ENCODE measurements at regions not wholly inside any gene's neighbourhood (a gene's known extent, or its start where the extent isn't known, plus 50 kb on each side); places are given as distances from the start of the nearest gene placed in this dataset.
"Not testable (repeated sequence)": the region's sequence is repeated elsewhere in the genome, so short reads cannot be mapped to it uniquely, and the experiment has no call there.

GRCh38 chrX:150092549-150092948 lies 154.3 kb upstream of the EOLA2 start:
- WGBS, 2 donors, result 63 to 84% methylated on average over 4 of the region's 4 CpGs
- Histone ChIP-seq H3K27ac (ENCODE audit: low read depth in 2 of 2, low read length in 1 of 2) (no peak overlapping the region), H3K4me3 (ENCODE audit: low read depth in 1 of 2, low read length in 2 of 2) (no peak overlapping the region), H3K9me3 (ENCODE audit: control insufficient read depth in 2 of 2, insufficient read depth in 1 of 2, low read depth in 1 of 2, low read length in 1 of 2) (no peaks in the 10 kb centered on the region), H3K4me1 (ENCODE audit: control insufficient read depth in 2 of 2, insufficient read depth in 2 of 2, low read length in 1 of 2) (no peaks in the 10 kb centered on the region), H3K27me3 (ENCODE audit: control insufficient read depth in 1 of 2, insufficient read depth in 2 of 2, low read length in 2 of 2) (peaks cover 0 to 2% of the 10 kb centered on the region in 2 donors), H3K36me3 (ENCODE audit: control insufficient read depth in 2 of 2, insufficient read depth in 2 of 2, low read length in 1 of 2) (no peaks in the 10 kb centered on the region)

GRCh38 chrX:150094375-150094774 lies 156.1 kb upstream of the EOLA2 start:
- no peaks in the 10 kb centered on the region for H3K9me3 ChIP-seq (ENCODE audit: control insufficient read depth in 2 of 2, insufficient read depth in 1 of 2, low read depth in 1 of 2, low read length in 1 of 2)
- 48 to 83% methylated on average over 1 of the region's 1 CpG for WGBS, 2 donors
- H3K36me3 ChIP-seq (ENCODE audit: control insufficient read depth in 2 of 2, insufficient read depth in 2 of 2, low read length in 1 of 2), result no peaks in the 10 kb centered on the region
- H3K4me3 ChIP-seq (ENCODE audit: low read depth in 1 of 2, low read length in 2 of 2), result no peak overlapping the region
- no peaks in the 10 kb centered on the region for H3K4me1 ChIP-seq (ENCODE audit: control insufficient read depth in 2 of 2, insufficient read depth in 2 of 2, low read length in 1 of 2)
- no peak overlapping the region for H3K27ac ChIP-seq (ENCODE audit: low read depth in 2 of 2, low read length in 1 of 2)
- peaks cover 0 to 2% of the 10 kb centered on the region in 2 donors for H3K27me3 ChIP-seq (ENCODE audit: control insufficient read depth in 1 of 2, insufficient read depth in 2 of 2, low read length in 2 of 2)

GRCh38 chrX:150094996-150095395 lies 156.7 kb upstream of the EOLA2 start:
- H3K36me3 ChIP-seq (ENCODE audit: control insufficient read depth in 2 of 2, insufficient read depth in 2 of 2, low read length in 1 of 2), result no peaks in the 10 kb centered on the region
- no peaks in the 10 kb centered on the region for H3K4me1 ChIP-seq (ENCODE audit: control insufficient read depth in 2 of 2, insufficient read depth in 2 of 2, low read length in 1 of 2)
- H3K9me3 ChIP-seq (ENCODE audit: control insufficient read depth in 2 of 2, insufficient read depth in 1 of 2, low read depth in 1 of 2, low read length in 1 of 2), result no peaks in the 10 kb centered on the region
- H3K27ac ChIP-seq (ENCODE audit: low read depth in 2 of 2, low read length in 1 of 2), result no peak overlapping the region
- peaks cover 0 to 2% of the 10 kb centered on the region in 2 donors for H3K27me3 ChIP-seq (ENCODE audit: control insufficient read depth in 1 of 2, insufficient read depth in 2 of 2, low read length in 2 of 2)
- H3K4me3 ChIP-seq (ENCODE audit: low read depth in 1 of 2, low read length in 2 of 2), result no peak overlapping the region

GRCh38 chrX:150099316-150099715 lies 161.0 kb upstream of the EOLA2 start:
- Histone ChIP-seq H3K4me3 (ENCODE audit: low read depth in 1 of 2, low read length in 2 of 2) (no peak overlapping the region), H3K36me3 (ENCODE audit: control insufficient read depth in 2 of 2, insufficient read depth in 2 of 2, low read length in 1 of 2) (no peaks in the 10 kb centered on the region), H3K4me1 (ENCODE audit: control insufficient read depth in 2 of 2, insufficient read depth in 2 of 2, low read length in 1 of 2) (no peaks in the 10 kb centered on the region), H3K9me3 (ENCODE audit: control insufficient read depth in 2 of 2, insufficient read depth in 1 of 2, low read depth in 1 of 2, low read length in 1 of 2) (no peaks in the 10 kb centered on the region), H3K27me3 (ENCODE audit: control insufficient read depth in 1 of 2, insufficient read depth in 2 of 2, low read length in 2 of 2) (no peaks in the 10 kb centered on the region), H3K27ac (ENCODE audit: low read depth in 2 of 2, low read length in 1 of 2) (no peak overlapping the region)
- 41 to 62% methylated on average over 2 of the region's 2 CpGs for WGBS, 2 donors

GRCh38 chrX:150100261-150100660 lies 162.0 kb upstream of the EOLA2 start:
- no peak overlapping the region for H3K27ac ChIP-seq (ENCODE audit: low read depth in 2 of 2, low read length in 1 of 2)
- H3K27me3 ChIP-seq (ENCODE audit: control insufficient read depth in 1 of 2, insufficient read depth in 2 of 2, low read length in 2 of 2), result no peaks in the 10 kb centered on the region
- H3K36me3 ChIP-seq (ENCODE audit: control insufficient read depth in 2 of 2, insufficient read depth in 2 of 2, low read length in 1 of 2), result no peaks in the 10 kb centered on the region
- no peak overlapping the region for H3K4me3 ChIP-seq (ENCODE audit: low read depth in 1 of 2, low read length in 2 of 2)
- H3K4me1 ChIP-seq (ENCODE audit: control insufficient read depth in 2 of 2, insufficient read depth in 2 of 2, low read length in 1 of 2), result no peaks in the 10 kb centered on the region
- 72 to 80% methylated on average over 3 of the region's 3 CpGs for WGBS, 2 donors
- H3K9me3 ChIP-seq (ENCODE audit: control insufficient read depth in 2 of 2, insufficient read depth in 1 of 2, low read depth in 1 of 2, low read length in 1 of 2), result no peaks in the 10 kb centered on the region

- Histone ChIP-seq H3K9me3 (ENCODE audit: control insufficient read depth in 2 of 2, insufficient read depth in 1 of 2, low read depth in 1 of 2, low read length in 1 of 2) (no peaks in the 10 kb centered on the region), H3K27me3 (ENCODE audit: control insufficient read depth in 1 of 2, insufficient read depth in 2 of 2, low read length in 2 of 2) (no peaks in the 10 kb centered on the region), H3K4me3 (ENCODE audit: low read depth in 1 of 2, low read length in 2 of 2) (no peak overlapping the region), H3K27ac (ENCODE audit: low read depth in 2 of 2, low read length in 1 of 2) (no peak overlapping the region), H3K36me3 (ENCODE audit: control insufficient read depth in 2 of 2, insufficient read depth in 2 of 2, low read length in 1 of 2) (no peaks in the 10 kb centered on the region), H3K4me1 (ENCODE audit: control insufficient read depth in 2 of 2, insufficient read depth in 2 of 2, low read length in 1 of 2) (no peaks in the 10 kb centered on the region)
- 70 to 78% methylated on average over 7 of the region's 7 CpGs for WGBS, 2 donors
These were observed 180.2 kb upstream of the EOLA2 start for GRCh38 chrX:150118476-150118875.

GRCh38 chrX:150119323-150119722 lies 181.0 kb upstream of the EOLA2 start:
- Histone ChIP-seq H3K4me1 (ENCODE audit: control insufficient read depth in 2 of 2, insufficient read depth in 2 of 2, low read length in 1 of 2) (no peaks in the 10 kb centered on the region), H3K27me3 (ENCODE audit: control insufficient read depth in 1 of 2, insufficient read depth in 2 of 2, low read length in 2 of 2) (no peaks in the 10 kb centered on the region), H3K27ac (ENCODE audit: low read depth in 2 of 2, low read length in 1 of 2) (no peak overlapping the region), H3K36me3 (ENCODE audit: control insufficient read depth in 2 of 2, insufficient read depth in 2 of 2, low read length in 1 of 2) (no peaks in the 10 kb centered on the region), H3K4me3 (ENCODE audit: low read depth in 1 of 2, low read length in 2 of 2) (no peak overlapping the region), H3K9me3 (ENCODE audit: control insufficient read depth in 2 of 2, insufficient read depth in 1 of 2, low read depth in 1 of 2, low read length in 1 of 2) (no peaks in the 10 kb centered on the region)
- WGBS, 2 donors, result 55 to 76% methylated on average over 2 of the region's 2 CpGs

- H3K9me3 ChIP-seq (ENCODE audit: control insufficient read depth in 2 of 2, insufficient read depth in 1 of 2, low read depth in 1 of 2, low read length in 1 of 2); H3K27ac ChIP-seq (ENCODE audit: low read depth in 2 of 2, low read length in 1 of 2); H3K36me3 ChIP-seq (ENCODE audit: control insufficient read depth in 2 of 2, insufficient read depth in 2 of 2, low read length in 1 of 2); H3K4me1 ChIP-seq (ENCODE audit: control insufficient read depth in 2 of 2, insufficient read depth in 2 of 2, low read length in 1 of 2); H3K4me3 ChIP-seq (ENCODE audit: low read depth in 1 of 2, low read length in 2 of 2); H3K27me3 ChIP-seq (ENCODE audit: control insufficient read depth in 1 of 2, insufficient read depth in 2 of 2, low read length in 2 of 2): not testable (repeated sequence)
- 85 to 93% methylated on average over 2 of the region's 2 CpGs for WGBS, 2 donors
These were observed 186.8 kb upstream of the EOLA2 start for GRCh38 chrX:150125045-150125444.

- no peaks in the 10 kb centered on the region for H3K36me3 ChIP-seq (ENCODE audit: control insufficient read depth in 2 of 2, insufficient read depth in 2 of 2, low read length in 1 of 2)
- WGBS, 2 donors, result 66 to 82% methylated on average over 3 of the region's 3 CpGs
- no peaks in the 10 kb centered on the region for H3K4me1 ChIP-seq (ENCODE audit: control insufficient read depth in 2 of 2, insufficient read depth in 2 of 2, low read length in 1 of 2)
- no peaks in the 10 kb centered on the region for H3K27me3 ChIP-seq (ENCODE audit: control insufficient read depth in 1 of 2, insufficient read depth in 2 of 2, low read length in 2 of 2)
- H3K4me3 ChIP-seq (ENCODE audit: low read depth in 1 of 2, low read length in 2 of 2), result no peak overlapping the region
- H3K27ac ChIP-seq (ENCODE audit: low read depth in 2 of 2, low read length in 1 of 2), result no peak overlapping the region
- H3K9me3 ChIP-seq (ENCODE audit: control insufficient read depth in 2 of 2, insufficient read depth in 1 of 2, low read depth in 1 of 2, low read length in 1 of 2), result no peaks in the 10 kb centered on the region
These were observed 188.9 kb upstream of the EOLA2 start for GRCh38 chrX:150127216-150127615.

GRCh38 chrX:150143721-150144440 lies 205.6 kb upstream of the EOLA2 start:
- H3K9me3 ChIP-seq (ENCODE audit: control insufficient read depth in 2 of 2, insufficient read depth in 1 of 2, low read depth in 1 of 2, low read length in 1 of 2), result no peaks in the 10 kb centered on the region
- H3K36me3 ChIP-seq (ENCODE audit: control insufficient read depth in 2 of 2, insufficient read depth in 2 of 2, low read length in 1 of 2), result no peaks in the 10 kb centered on the region
- WGBS, 2 donors, result 76 to 79% methylated on average over 4 of the region's 4 CpGs
- H3K4me3 ChIP-seq (ENCODE audit: low read depth in 1 of 2, low read length in 2 of 2), result no peak overlapping the region
- no peak overlapping the region for H3K27ac ChIP-seq (ENCODE audit: low read depth in 2 of 2, low read length in 1 of 2)
- H3K27me3 ChIP-seq (ENCODE audit: control insufficient read depth in 1 of 2, insufficient read depth in 2 of 2, low read length in 2 of 2), result no peaks in the 10 kb centered on the region
- H3K4me1 ChIP-seq (ENCODE audit: control insufficient read depth in 2 of 2, insufficient read depth in 2 of 2, low read length in 1 of 2), result no peaks in the 10 kb centered on the region
